ENCODE measurements at regions not wholly inside any gene's neighbourhood (a gene's known extent, or its start where the extent isn't known, plus 50 kb on each side); places are given as distances from the start of the nearest gene placed in this dataset.

GRCh38 chr7:69149804-69150782, 448.2 kb upstream of the AUTS2 start:
- DNase-seq (ENCODE audit: low read depth): no peak
- H3K36me3 ChIP-seq (ENCODE audit: control insufficient read depth, insufficient read depth, low read length): no peaks in the 10 kb centered on the region
- no peak overlapping the region for H3K4me3 ChIP-seq (ENCODE audit: low read depth, low read length)
- no peak for TF ChIP-seq CTCF (IDR thresholded peaks at IDR 0.05; ENCODE audit: insufficient read depth, low read length, poor library complexity, severe bottlenecking)
- H3K27me3 ChIP-seq (ENCODE audit: control insufficient read depth, insufficient read depth, low read length): no peaks in the 10 kb centered on the region

GRCh38 chr7:69162326-69162725, 435.9 kb upstream of the AUTS2 start:
- DNase-seq (ENCODE audit: low read depth): no peak
- Histone ChIP-seq H3K36me3 (ENCODE audit: control insufficient read depth, insufficient read depth, low read length) (no peaks in the 10 kb centered on the region), H3K27me3 (ENCODE audit: control insufficient read depth, insufficient read depth, low read length) (no peaks in the 10 kb centered on the region), H3K4me3 (ENCODE audit: low read depth, low read length) (no peak overlapping the region)
- no peak for TF ChIP-seq CTCF (IDR thresholded peaks at IDR 0.05; ENCODE audit: insufficient read depth, low read length, poor library complexity, severe bottlenecking)

GRCh38 chr7:69162931-69163670, 435.2 kb upstream of the AUTS2 start:
- TF ChIP-seq CTCF (IDR thresholded peaks at IDR 0.05; ENCODE audit: insufficient read depth, low read length, poor library complexity, severe bottlenecking): no peak
- H3K4me3 ChIP-seq (ENCODE audit: low read depth, low read length): no peak overlapping the region
- no peak for DNase-seq (ENCODE audit: low read depth)
- H3K36me3 ChIP-seq (ENCODE audit: control insufficient read depth, insufficient read depth, low read length): no peaks in the 10 kb centered on the region
- no peaks in the 10 kb centered on the region for H3K27me3 ChIP-seq (ENCODE audit: control insufficient read depth, insufficient read depth, low read length)

- DNase-seq (ENCODE audit: low read depth): no peak
- TF ChIP-seq CTCF (IDR thresholded peaks at IDR 0.05; ENCODE audit: insufficient read depth, low read length, poor library complexity, severe bottlenecking): no peak
- H3K36me3 ChIP-seq (ENCODE audit: control insufficient read depth, insufficient read depth, low read length): no peaks in the 10 kb centered on the region
- H3K4me3 ChIP-seq (ENCODE audit: low read depth, low read length): no peak overlapping the region
- H3K27me3 ChIP-seq (ENCODE audit: control insufficient read depth, insufficient read depth, low read length): no peaks in the 10 kb centered on the region
Observed at GRCh38 chr7:69166979-69167516, 431.2 kb upstream of the AUTS2 start.

GRCh38 chr7:69169386-69169785, 428.9 kb upstream of the AUTS2 start:
- Histone ChIP-seq H3K36me3 (ENCODE audit: control insufficient read depth, insufficient read depth, low read length) (no peaks in the 10 kb centered on the region), H3K27me3 (ENCODE audit: control insufficient read depth, insufficient read depth, low read length) (no peaks in the 10 kb centered on the region), H3K4me3 (ENCODE audit: low read depth, low read length) (no peak overlapping the region)
- DNase-seq (ENCODE audit: low read depth): no peak
- no peak for TF ChIP-seq CTCF (IDR thresholded peaks at IDR 0.05; ENCODE audit: insufficient read depth, low read length, poor library complexity, severe bottlenecking)
